ENCODE measurements at regions not wholly inside any gene's neighbourhood (a gene's known extent, or its start where the extent isn't known, plus 50 kb on each side); places are given as distances from the start of the nearest gene placed in this dataset.

DNA sequence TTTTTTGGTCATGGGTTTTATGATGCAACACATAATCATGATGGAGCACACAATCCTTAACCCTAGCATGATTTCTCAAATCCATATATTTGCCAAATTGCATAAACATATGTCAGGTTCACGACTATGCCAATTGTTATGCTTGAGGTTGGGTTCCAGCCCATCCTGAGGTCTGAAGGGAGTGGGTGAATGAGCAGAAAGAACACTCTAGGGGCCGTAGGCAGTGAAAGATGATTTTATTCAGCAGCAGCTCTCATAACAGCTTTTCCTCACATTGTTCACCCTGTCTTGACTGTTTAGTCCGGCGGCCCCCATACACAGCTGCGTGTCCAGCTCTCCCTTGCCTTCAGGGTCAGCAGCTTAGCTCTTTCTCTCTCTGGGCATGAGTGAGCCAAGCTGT lies 627.7 kb downstream of the PLA2G4A start:
- no peaks in the 10 kb centered on the region for H3K27me3 Mint-ChIP-seq
- H3K4me3 Mint-ChIP-seq: no peak overlapping the region
- ATAC-seq (ENCODE audit: poor library complexity): no peak
- H3K36me3 Mint-ChIP-seq (ENCODE audit: low read depth): no peaks in the 10 kb centered on the region
- Histone ChIP-seq H3K27ac (ENCODE audit: low read depth in 1 of 2, low read length in 2 of 2) (no peak overlapping the region), H3K9me3 (ENCODE audit: control insufficient read depth in 1 of 2, insufficient read depth in 1 of 2, low read length in 2 of 2) (no peaks in the 10 kb centered on the region), H3K4me1 (ENCODE audit: insufficient read depth, low read length) (no peaks in the 10 kb centered on the region), H3K27me3 (ENCODE audit: control insufficient read depth in 1 of 2, insufficient read depth in 2 of 2, low read length in 2 of 2) (no peaks in the 10 kb centered on the region), H3K36me3 (ENCODE audit: insufficient read depth, low read length) (no peaks in the 10 kb centered on the region), H3K4me3 (ENCODE audit: low read length) (no peak overlapping the region)
- H3K4me1 Mint-ChIP-seq (ENCODE audit: low read depth): no peaks in the 10 kb centered on the region
- ChIA-PET POLR2A (no interaction called here), CTCF (no interaction called here)
- TF ChIP-seq, protein P1, sequence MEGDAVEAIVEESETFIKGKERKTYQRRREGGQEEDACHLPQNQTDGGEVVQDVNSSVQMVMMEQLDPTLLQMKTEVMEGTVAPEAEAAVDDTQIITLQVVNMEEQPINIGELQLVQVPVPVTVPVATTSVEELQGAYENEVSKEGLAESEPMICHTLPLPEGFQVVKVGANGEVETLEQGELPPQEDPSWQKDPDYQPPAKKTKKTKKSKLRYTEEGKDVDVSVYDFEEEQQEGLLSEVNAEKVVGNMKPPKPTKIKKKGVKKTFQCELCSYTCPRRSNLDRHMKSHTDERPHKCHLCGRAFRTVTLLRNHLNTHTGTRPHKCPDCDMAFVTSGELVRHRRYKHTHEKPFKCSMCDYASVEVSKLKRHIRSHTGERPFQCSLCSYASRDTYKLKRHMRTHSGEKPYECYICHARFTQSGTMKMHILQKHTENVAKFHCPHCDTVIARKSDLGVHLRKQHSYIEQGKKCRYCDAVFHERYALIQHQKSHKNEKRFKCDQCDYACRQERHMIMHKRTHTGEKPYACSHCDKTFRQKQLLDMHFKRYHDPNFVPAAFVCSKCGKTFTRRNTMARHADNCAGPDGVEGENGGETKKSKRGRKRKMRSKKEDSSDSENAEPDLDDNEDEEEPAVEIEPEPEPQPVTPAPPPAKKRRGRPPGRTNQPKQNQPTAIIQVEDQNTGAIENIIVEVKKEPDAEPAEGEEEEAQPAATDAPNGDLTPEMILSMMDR (IDR thresholded peaks at IDR 0.05): no peak
- peaks cover 4% of the 10 kb centered on the region for H3K9me3 Mint-ChIP-seq
- DNase-seq: no peak
- intact Hi-C loops (cut with DNase I, micrococcal nuclease): no loop called here
- H3K27ac Mint-ChIP-seq: no peak overlapping the region

DNA sequence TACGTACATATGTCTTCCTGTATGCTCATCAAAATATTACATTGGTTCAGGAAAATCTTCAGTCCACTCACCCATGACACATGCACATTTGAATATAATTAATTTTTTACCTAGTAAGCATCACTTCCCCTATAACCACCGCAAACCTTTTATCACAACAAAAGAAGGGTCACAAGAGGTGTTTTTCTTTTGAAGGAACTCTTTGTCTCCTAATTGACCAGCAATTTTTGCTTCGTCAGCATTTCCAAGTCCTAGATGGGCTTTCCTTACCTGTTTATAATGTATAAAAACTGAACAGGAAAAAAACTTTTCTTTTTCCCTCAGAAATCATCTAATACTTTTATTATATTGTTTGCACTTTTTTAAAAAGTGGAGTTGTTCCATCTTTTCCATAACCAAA lies 631.3 kb downstream of the PLA2G4A start:
- no peaks in the 10 kb centered on the region for H3K4me1 Mint-ChIP-seq (ENCODE audit: low read depth)
- no peaks in the 10 kb centered on the region for H3K4me1 ChIP-seq (ENCODE audit: insufficient read depth, low read length)
- TF ChIP-seq, protein P1 (IDR thresholded peaks at IDR 0.05): no peak
- intact Hi-C loops (cut with DNase I, micrococcal nuclease): no loop called here
- ATAC-seq (ENCODE audit: poor library complexity): no peak
- ChIA-PET CTCF (no interaction called here), POLR2A (no interaction called here)
- H3K27ac ChIP-seq (ENCODE audit: low read depth in 1 of 2, low read length in 2 of 2): no peak overlapping the region
- no peak for DNase-seq
- no peaks in the 10 kb centered on the region for H3K27me3 Mint-ChIP-seq
- H3K4me3 Mint-ChIP-seq: no peak overlapping the region
- no peak overlapping the region for H3K27ac Mint-ChIP-seq
- no peaks in the 10 kb centered on the region for H3K27me3 ChIP-seq (ENCODE audit: control insufficient read depth in 1 of 2, insufficient read depth in 2 of 2, low read length in 2 of 2)
- peaks cover 17% of the 10 kb centered on the region for H3K9me3 Mint-ChIP-seq
- no peaks in the 10 kb centered on the region for H3K36me3 Mint-ChIP-seq (ENCODE audit: low read depth)
- no peak overlapping the region for H3K4me3 ChIP-seq (ENCODE audit: low read length)
- no peaks in the 10 kb centered on the region for H3K36me3 ChIP-seq (ENCODE audit: insufficient read depth, low read length)
- H3K9me3 ChIP-seq (ENCODE audit: control insufficient read depth in 1 of 2, insufficient read depth in 1 of 2, low read length in 2 of 2): peaks cover 3 to 9% of the 10 kb centered on the region in 2 experiments

DNA sequence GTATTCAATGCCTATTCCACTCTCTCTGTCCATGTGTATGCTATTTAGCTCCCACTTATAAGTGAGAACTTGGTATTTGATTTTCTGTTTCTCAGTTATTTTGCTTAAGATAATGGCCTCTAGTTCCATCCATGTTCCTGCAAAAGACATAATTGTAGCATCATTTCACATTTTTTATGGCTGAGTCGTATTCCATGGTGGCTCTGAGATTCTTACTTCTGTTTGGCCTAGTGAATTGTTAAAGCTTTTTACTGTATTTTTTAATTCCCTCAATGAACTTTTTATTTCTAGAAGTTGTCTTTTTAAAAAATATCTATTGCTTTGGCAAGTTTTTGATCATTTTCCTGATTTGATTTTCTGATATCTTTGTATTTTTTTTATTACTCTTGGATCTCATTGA lies 635.6 kb downstream of the PLA2G4A start:
- ChIA-PET CTCF (no interaction called here), POLR2A (no interaction called here)
- no peak overlapping the region for H3K4me3 Mint-ChIP-seq
- no peaks in the 10 kb centered on the region for H3K4me1 Mint-ChIP-seq (ENCODE audit: low read depth)
- Histone ChIP-seq H3K27me3 (ENCODE audit: control insufficient read depth in 1 of 2, insufficient read depth in 2 of 2, low read length in 2 of 2) (no peaks in the 10 kb centered on the region), H3K4me3 (ENCODE audit: low read length) (no peak overlapping the region), H3K27ac (ENCODE audit: low read depth in 1 of 2, low read length in 2 of 2) (no peak overlapping the region), H3K9me3 (ENCODE audit: control insufficient read depth in 1 of 2, insufficient read depth in 1 of 2, low read length in 2 of 2) (peaks cover 12 to 13% of the 10 kb centered on the region in 2 experiments), H3K4me1 (ENCODE audit: insufficient read depth, low read length) (no peaks in the 10 kb centered on the region), H3K36me3 (ENCODE audit: insufficient read depth, low read length) (no peaks in the 10 kb centered on the region)
- no peak for ATAC-seq (ENCODE audit: poor library complexity)
- intact Hi-C loops (cut with DNase I, micrococcal nuclease): no loop called here
- DNase-seq: no peak
- H3K27ac Mint-ChIP-seq: no peak overlapping the region
- H3K27me3 Mint-ChIP-seq: no peaks in the 10 kb centered on the region
- no peaks in the 10 kb centered on the region for H3K36me3 Mint-ChIP-seq (ENCODE audit: low read depth)
- peaks cover 22% of the 10 kb centered on the region for H3K9me3 Mint-ChIP-seq
- TF ChIP-seq, protein P1 (IDR thresholded peaks at IDR 0.05): no peak
